Spleen (tissue), 11 donors: ENCODE measurements at regions not wholly inside any gene's neighbourhood (a gene's known extent, or its start where the extent isn't known, plus 50 kb on each side); places are given as distances from the start of the nearest gene placed in this dataset.

Experiments
- DNase-seq: peaks from one replicate; pipeline ENCODE4 v3.0.0-alpha.2; 2020
- H3K27ac ChIP-seq, 8 donors: fragments of 200-600 bp; sonication (generic) in 7 of 8; 1 replicate in 4 of 8; 2 replicates in 4 of 8; pipeline versions ENCODE4 v1.5.0 to v1.8.0; 2016 to 2021; ENCODE audit warnings: inconsistent platforms in 4 of 8, mild to moderate bottlenecking in 4 of 8, moderate library complexity in 1 of 8
- H3K27me3 ChIP-seq, 7 donors: fragments of 200-600 bp; sonication (generic) in 6 of 7; replicated peaks in 1 of 7; 1 replicate in 4 of 7; 2 replicates in 3 of 7; pipeline versions ENCODE4 v1.5.0 to v1.8.0; 2016 to 2021; ENCODE audit warnings: inconsistent platforms in 3 of 7, mild to moderate bottlenecking in 1 of 7
- H3K36me3 ChIP-seq, 6 donors: fragments of 200-600 bp; sonication (generic) in 5 of 6; 1 replicate in 4 of 6; 2 replicates in 2 of 6; pipeline versions ENCODE4 v1.5.0 to v1.8.0; 2016 to 2021; ENCODE audit warnings: inconsistent platforms in 2 of 6
- H3K4me1 ChIP-seq, 6 donors: fragments of 200-600 bp; sonication (generic) in 5 of 6; 1 replicate in 3 of 6; 2 replicates in 3 of 6; pipeline versions ENCODE4 v1.5.0 to v1.8.0; 2016 to 2021; ENCODE audit warnings: inconsistent platforms in 3 of 6
- H3K4me3 ChIP-seq, 8 donors: fragments of 200-600 bp; sonication (generic) in 7 of 8; 1 replicate in 4 of 8; 2 replicates in 4 of 8; pipeline versions ENCODE4 v1.5.0 to v1.8.0; 2016 to 2021; ENCODE audit warnings: inconsistent platforms in 4 of 8, mild to moderate bottlenecking in 4 of 8, moderate library complexity in 2 of 8
- H3K9me3 ChIP-seq, 8 donors: fragments of 200-600 bp; sonication (generic) in 7 of 8; 1 replicate in 4 of 8; 2 replicates in 4 of 8; pipeline versions ENCODE4 v1.5.0 to v1.8.0; 2016 to 2021; ENCODE audit warnings: inconsistent platforms in 4 of 8
- POLR2A ChIP-seq, 3 donors: fragments of 450-650 bp; IDR thresholded peaks; one replicate each; pipeline ENCODE4 v1.5.1; 2017; ENCODE audit warnings: antibody characterized with exemption in 3 of 3, mild to moderate bottlenecking in 1 of 3
- POLR2AphosphoS5 ChIP-seq, 3 donors: sonication (generic); formaldehyde crosslinking; IDR thresholded peaks; one replicate each; pipeline ENCODE4 v1.5.1; 2017; ENCODE audit warnings: antibody characterized with exemption in 3 of 3
- WGBS, 5 donors: extraction: QIAGEN DNeasy Blood & Tissue Kit in 3 of 5; methylation state at CpG; one replicate each; pipeline versions ENCODE4 v1.1.5 to v1.1.7; 2013 to 2018; 5-methylcytosine and 5-hydroxymethylcytosine counted together
- intact Hi-C: fragments of 100-400 bp; cut with DNase I; formaldehyde crosslinking; loops from one replicate; pipeline ENCODE4 v1.15.0; 2023; ENCODE audit warnings: low total_unique reads
- TF ChIP-seq, protein P1 (sequence below), 11 experiments: fragments of 200-600 bp in 7 of 11; fragments of 450-650 bp in 4 of 11; sonication (generic) in 4 of 11; IDR thresholded peaks in 8 of 11; conservative IDR thresholded peaks in 3 of 11; 1 replicate in 7 of 11; 2 replicates in 4 of 11; pipeline versions ENCODE4 v1.4.0 to v1.8.0; 2016 to 2021; ENCODE audit warnings: antibody characterized with exemption in 11 of 11, inconsistent platforms in 4 of 11, mild to moderate bottlenecking in 1 of 11
- donor health status: healthy with polysubstance abuse.
- donor health status: DM: no; HTN: no; CAD: no; lungs with moderate emphysema.
- donor health status: DM: no; HTN: no; CAD: no.
- donor health status: Bipolar disorder and iron deficiency.
- donor health status: healthy.
- donor health status: DM: no; HTN: no; CAD: no.
- donor health status: DM: yes; HTN: yes; CAD: no.

DNA sequence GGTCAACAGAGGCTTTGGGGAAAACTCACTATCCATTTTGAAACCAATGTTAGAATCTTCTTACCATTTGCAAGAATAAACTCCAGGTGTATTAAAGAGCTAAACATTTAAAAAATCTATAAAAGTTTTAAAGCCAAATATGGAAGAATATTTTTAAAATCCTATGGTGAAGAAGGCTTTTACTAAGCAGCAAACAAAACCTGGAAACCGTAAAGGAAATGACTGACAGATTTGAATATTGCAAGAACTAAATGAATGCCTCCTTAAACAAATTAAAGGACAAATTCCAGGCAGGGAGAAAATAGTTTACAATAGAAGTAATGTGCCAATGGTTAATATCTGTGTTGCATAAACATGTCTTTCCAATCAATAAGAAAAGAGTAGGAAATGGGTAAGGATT is 68.1 kb downstream of the KLF15 start:
- no peak overlapping the region for H3K27ac ChIP-seq
- peaks cover 0 to 19% (median 14%) of the 10 kb centered on the region in 6 donors for H3K4me1 ChIP-seq
- no peaks in the 10 kb centered on the region for H3K36me3 ChIP-seq
- intact Hi-C loops = no loop called here
- no peak for DNase-seq
- WGBS, 5 donors = 26 to 41% (median 39%) methylated on average over 1 of the region's 1 CpG
- H3K27me3 ChIP-seq = peaks cover 0 to 68% (median 19%) of the 10 kb centered on the region in 7 donors
- H3K9me3 ChIP-seq = no peaks in the 10 kb centered on the region
- H3K4me3 ChIP-seq = no peak overlapping the region
- TF ChIP-seq POLR2A (IDR thresholded peaks at IDR 0.05) (no peak), POLR2AphosphoS5 (IDR thresholded peaks at IDR 0.05) (no peak)
- TF ChIP-seq, protein P1, sequence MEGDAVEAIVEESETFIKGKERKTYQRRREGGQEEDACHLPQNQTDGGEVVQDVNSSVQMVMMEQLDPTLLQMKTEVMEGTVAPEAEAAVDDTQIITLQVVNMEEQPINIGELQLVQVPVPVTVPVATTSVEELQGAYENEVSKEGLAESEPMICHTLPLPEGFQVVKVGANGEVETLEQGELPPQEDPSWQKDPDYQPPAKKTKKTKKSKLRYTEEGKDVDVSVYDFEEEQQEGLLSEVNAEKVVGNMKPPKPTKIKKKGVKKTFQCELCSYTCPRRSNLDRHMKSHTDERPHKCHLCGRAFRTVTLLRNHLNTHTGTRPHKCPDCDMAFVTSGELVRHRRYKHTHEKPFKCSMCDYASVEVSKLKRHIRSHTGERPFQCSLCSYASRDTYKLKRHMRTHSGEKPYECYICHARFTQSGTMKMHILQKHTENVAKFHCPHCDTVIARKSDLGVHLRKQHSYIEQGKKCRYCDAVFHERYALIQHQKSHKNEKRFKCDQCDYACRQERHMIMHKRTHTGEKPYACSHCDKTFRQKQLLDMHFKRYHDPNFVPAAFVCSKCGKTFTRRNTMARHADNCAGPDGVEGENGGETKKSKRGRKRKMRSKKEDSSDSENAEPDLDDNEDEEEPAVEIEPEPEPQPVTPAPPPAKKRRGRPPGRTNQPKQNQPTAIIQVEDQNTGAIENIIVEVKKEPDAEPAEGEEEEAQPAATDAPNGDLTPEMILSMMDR (IDR thresholded peaks at IDR 0.05 in 8 of 11, conservative IDR thresholded peaks at IDR 0.05 in 3 of 11) = no peak

DNA sequence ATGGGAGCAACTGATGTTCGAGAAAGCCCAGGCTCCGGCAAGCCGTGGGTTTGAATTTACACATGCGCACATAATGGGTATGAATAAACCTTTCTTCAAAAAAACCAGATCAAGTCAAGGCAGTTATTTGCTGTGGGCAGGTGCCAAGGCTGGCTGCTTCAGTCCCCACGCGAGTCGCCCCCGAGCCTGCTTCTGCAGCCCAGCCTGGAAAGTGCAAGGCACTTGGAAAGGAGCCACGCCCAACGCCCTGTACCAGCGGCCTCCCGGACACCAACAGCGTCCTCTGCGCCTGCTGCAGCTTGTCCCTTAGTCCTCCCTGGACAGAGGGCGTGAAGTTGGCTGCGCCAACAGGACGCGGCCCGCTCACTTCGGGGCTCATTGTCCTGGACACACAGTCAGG is 68.9 kb downstream of the KLF15 start:
- H3K27ac ChIP-seq = no peak overlapping the region
- no peak for TF ChIP-seq POLR2AphosphoS5 (IDR thresholded peaks at IDR 0.05)
- TF ChIP-seq, protein P1 (IDR thresholded peaks at IDR 0.05 in 8 of 11, conservative IDR thresholded peaks at IDR 0.05 in 3 of 11) = no peak
- no peak for TF ChIP-seq POLR2A (IDR thresholded peaks at IDR 0.05)
- H3K4me1 ChIP-seq = peaks cover 0 to 19% (median 14%) of the 10 kb centered on the region in 6 donors
- peaks cover 0 to 68% (median 19%) of the 10 kb centered on the region in 7 donors for H3K27me3 ChIP-seq
- no peaks in the 10 kb centered on the region for H3K9me3 ChIP-seq
- no peaks in the 10 kb centered on the region for H3K36me3 ChIP-seq
- intact Hi-C loops = no loop called here
- 25 to 51% (median 37%) methylated on average over 19 to 20 of the region's 20 CpGs for whole genome bisulfite sequencing, 5 donors
- no peak for DNase-seq
- peak overlapping the region in 1 of 8 donors; percentile 52 for H3K4me3 ChIP-seq

DNA sequence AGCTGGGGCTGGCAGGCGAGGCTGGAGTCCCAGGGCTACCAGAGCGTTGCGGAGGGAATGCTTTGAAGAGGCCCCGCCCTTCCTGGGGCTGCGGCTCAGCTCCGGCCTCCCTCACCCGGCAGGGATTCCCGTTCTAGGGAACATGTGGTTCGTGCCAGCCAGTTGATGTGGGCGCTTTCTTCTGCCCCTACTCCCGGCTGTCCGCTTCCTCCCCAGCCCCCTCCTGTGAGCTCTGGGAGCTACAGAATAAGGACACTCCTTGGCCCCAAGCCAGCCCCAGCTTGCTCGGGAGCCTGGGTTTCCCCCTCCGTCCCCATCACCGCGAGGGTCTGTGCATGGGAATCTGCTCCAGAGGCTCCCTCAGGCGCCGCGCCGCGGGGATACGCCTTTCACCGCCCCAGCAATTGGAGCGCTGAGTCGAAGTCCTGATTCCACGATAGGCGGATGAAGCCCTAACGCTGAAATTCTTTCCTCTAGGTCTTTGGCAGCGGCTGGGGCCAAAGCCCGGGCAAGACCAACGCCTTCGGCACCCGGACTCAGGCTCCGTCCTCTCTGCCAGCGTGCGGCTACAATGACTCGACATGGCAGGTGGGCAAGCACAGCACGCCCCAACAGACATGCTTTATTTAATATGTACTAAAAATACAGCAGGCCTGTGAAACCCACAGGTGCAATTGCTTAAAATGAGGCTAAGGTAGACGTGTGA is 69.5 kb downstream of the KLF15 start:
- Histone ChIP-seq H3K9me3 (no peaks in the 10 kb centered on the region), H3K4me1 (peaks cover 0 to 19% (median 14%) of the 10 kb centered on the region in 6 donors), H3K27ac (peak overlapping the region in 5 of 8 donors; percentile 2 to 57 (median 24)), H3K36me3 (no peaks in the 10 kb centered on the region), H3K4me3 (peak overlapping the region in 6 of 8 donors; percentile 4 to 52 (median 21)), H3K27me3 (peaks cover 0 to 71% (median 19%) of the 10 kb centered on the region in 7 donors)
- WGBS, 5 donors = 5 to 10% (median 6%) methylated on average over 20 to 39 of the region's 39 CpGs
- TF ChIP-seq POLR2AphosphoS5 (IDR thresholded peaks at IDR 0.05) (peak in 2 of 3 donors; percentile 37 to 57), POLR2A (IDR thresholded peaks at IDR 0.05) (no peak)
- intact Hi-C loops = no loop called here
- peak; percentile 77 for DNase-seq

DNA sequence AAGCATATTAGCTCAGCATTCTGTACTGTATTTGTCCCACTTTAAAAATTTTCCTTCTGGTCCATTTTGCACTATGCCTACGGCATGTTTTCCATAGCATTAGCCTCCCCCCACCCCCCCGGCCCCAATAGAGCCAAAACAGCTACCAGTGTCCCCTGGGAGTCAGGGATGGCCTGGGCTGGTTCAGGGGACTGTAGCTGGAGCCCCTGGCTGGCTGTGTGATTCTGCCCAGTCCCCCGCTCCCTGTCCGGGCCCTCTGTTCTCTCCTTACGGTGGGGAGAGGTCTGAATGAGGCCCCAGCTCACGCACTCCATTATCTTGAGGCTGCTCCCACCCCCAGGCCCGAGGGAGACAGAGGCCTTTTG is 70.1 kb downstream of the KLF15 start:
- 28 to 58% (median 37%) methylated on average over 4 to 7 of the region's 7 CpGs for WGBS, 5 donors
- peak overlapping the region in 3 of 8 donors; percentile 19 to 52 (median 29) for H3K4me3 ChIP-seq

More for the DNA sequence above, 70.1 kb downstream of the KLF15 start:
- Histone ChIP-seq H3K36me3 (no peaks in the 10 kb centered on the region), H3K27me3 (peaks cover 0 to 75% (median 19%) of the 10 kb centered on the region in 7 donors), H3K9me3 (no peaks in the 10 kb centered on the region), H3K27ac (peak overlapping the region in 4 of 8 donors; percentile 19 to 57 (median 36)), H3K4me1 (peaks cover 0 to 19% (median 14%) of the 10 kb centered on the region in 6 donors)
- DNase-seq = no peak
- intact Hi-C loops = no loop called here
- TF ChIP-seq POLR2AphosphoS5 (IDR thresholded peaks at IDR 0.05) (no peak), POLR2A (IDR thresholded peaks at IDR 0.05) (no peak)
- TF ChIP-seq, protein P1 (IDR thresholded peaks at IDR 0.05 in 8 of 11, conservative IDR thresholded peaks at IDR 0.05 in 3 of 11) = no peak
